Erythroblast (primary cell): ENCODE measurements at regions not wholly inside any gene's neighbourhood (a gene's known extent, or its start where the extent isn't known, plus 50 kb on each side); places are given as distances from the start of the nearest gene placed in this dataset.

Experiments used
- DNase-seq, 2 experiments: peaks; one replicate each; lab custom pipeline; 2025; lab: John Stamatoyannopoulos, UW
- GATA1 ChIP-seq: IDR thresholded peaks from 2 replicates; pipeline ENCODE4 v1.6.1; 2011; ENCODE audit warnings: low read depth, mild to moderate bottlenecking, control low read depth, low read length, moderate library complexity
- POLR2A ChIP-seq: IDR thresholded peaks from 2 replicates; pipeline ENCODE4 v1.6.1; 2011; ENCODE audit warnings: mild to moderate bottlenecking, low read length

DNA sequence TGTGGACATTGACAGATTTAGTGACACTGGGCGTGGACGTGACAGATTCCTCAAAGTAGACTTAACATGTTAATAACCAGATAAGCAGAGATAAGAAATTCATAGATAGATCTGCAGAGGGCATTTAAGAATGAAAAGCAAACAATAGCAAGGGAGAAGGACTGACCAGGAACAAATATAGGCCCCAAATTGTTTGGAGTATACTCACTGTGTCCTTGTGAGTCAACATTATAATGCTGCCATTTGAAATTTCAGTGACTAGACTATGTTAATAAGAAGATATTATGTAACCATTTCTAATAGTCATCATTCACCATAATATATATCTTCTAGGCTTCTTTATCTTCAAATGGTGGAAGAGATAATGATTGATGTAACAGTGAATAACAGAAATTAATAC lies 78.1 kb upstream of the SLC38A11 start:
- no peak for TF ChIP-seq GATA1
- TF ChIP-seq POLR2A, result no peak
- no peak for DNase-seq

DNA sequence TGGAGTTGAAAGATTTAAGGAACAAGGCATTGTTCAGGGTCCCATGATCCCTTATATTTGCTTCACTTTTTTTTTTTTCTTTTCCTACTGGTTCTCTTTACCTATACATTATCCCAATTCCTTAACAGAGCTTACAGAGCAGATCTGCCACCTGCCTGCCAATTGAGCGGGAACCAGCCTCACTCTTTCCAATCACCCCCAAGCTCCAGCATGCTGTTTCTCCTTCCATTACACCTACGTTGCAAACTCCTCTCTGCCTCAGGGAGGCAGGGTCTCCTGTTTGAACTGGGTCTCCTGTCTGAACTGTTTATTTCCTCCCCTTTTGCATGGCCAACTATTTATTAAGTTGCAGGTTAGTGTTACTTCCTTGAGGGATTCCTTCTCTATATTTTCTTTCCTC lies 77.2 kb upstream of the SLC38A11 start:
- TF ChIP-seq POLR2A, result no peak
- no peak for TF ChIP-seq GATA1
- DNase-seq, result no peak

DNA sequence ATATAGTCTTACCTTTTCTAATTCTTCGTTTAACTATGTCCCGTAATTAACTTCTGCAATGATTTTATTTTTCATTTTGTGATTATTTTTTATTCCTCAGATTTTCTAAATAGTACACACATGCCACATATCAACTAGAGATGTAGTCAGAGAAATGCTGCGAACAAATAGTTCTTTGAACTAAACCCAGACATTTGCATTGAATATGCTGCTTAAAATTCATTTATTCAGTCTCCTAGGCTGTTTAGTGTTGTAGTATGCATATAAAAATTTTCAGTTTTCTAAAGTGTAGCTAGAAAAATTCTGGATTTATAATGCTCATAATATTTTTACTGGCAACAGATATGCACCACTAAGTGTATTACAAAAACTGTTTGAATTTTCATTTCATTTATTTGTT lies 68.9 kb upstream of the SLC38A11 start:
- TF ChIP-seq POLR2A (no peak), GATA1 (no peak)
- no peak for DNase-seq

DNA sequence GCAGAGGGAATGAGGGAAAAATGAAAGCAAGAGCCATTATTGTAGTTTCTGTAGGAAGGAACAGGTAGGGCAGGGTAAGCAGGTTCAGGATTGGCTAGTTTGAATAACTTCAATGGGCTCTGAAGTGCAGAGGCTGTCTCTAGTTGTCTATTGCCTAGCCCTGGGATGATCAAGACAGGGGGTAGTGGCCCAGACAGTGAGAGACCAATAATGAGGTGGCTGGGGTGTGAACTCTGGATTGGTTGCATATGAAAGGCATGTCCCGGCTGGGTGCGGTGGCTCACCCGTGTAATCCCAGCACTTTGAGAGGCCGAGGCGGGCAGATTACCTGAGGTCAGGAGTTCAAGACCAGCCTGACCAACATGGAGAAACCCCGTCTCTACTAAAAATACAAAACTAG lies 67.5 kb upstream of the SLC38A11 start:
- no peak for DNase-seq

DNA sequence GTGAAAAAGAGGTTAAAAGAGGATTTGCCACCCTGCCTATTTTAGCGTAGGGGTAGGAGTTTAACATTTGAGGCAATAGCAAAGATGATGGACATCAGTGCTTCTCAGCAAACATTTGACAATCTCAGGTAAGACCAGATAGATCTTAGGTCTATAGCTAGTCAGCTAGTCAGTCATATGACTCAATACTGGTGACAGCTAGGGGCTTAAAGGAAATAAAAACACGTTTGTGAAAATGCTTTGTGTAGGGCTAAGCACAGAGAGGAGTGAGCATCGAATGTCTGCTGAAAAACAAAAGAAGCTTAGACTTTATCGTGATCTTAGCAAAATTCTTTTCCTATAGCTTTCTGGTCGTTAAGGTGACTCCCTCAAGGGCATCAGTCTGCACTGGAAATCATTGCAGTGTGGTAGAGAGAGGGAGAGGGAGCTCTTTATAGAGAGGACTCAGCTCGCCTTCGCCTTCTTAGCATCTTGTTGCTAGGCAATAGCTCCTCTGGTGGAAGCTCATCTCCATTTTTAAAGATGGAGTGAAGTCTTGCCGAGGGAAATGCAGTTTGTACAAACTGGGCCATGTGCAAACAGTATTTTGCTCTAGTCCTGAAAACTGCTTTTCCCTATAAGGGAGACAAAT lies 62.8 kb upstream of the SLC38A11 start:
- DNase-seq, result no peak
- TF ChIP-seq POLR2A (no peak), GATA1 (no peak)

More for the DNA sequence above, 67.5 kb upstream of the SLC38A11 start:
- TF ChIP-seq GATA1 (no peak), POLR2A (no peak)

DNA sequence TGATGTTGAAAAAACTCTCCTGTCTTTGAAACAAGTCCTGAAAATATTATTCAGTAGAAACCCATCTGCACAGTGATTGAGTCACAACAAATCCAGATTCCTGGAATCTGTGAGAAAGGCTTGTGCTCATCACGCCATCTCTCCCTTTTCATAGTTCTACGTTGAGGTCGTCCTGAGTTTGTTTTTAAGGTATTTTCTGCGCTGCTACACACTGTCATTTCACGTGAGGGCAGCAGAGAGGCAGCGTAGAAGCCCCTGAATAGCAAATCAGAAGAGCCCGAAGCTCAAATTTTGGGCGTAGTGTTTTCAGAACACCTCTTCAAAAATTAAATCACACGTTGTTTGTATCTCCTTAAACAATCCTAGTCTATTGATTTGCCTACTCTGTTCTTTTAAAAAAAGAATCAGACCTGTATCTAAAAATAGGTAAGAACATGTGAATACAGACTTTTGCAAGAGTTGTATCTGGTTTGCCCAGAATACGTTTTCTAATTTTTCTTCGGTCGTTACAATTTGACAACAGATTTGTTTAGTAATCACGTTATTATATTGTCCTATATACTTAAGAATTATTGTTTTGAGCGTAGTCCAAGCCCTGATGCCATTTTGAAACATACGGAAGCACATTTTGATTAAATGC lies 61.6 kb upstream of the SLC38A11 start:
- TF ChIP-seq GATA1 (no peak), POLR2A (no peak)
- peak; percentile 38 to 47 for DNase-seq

DNA sequence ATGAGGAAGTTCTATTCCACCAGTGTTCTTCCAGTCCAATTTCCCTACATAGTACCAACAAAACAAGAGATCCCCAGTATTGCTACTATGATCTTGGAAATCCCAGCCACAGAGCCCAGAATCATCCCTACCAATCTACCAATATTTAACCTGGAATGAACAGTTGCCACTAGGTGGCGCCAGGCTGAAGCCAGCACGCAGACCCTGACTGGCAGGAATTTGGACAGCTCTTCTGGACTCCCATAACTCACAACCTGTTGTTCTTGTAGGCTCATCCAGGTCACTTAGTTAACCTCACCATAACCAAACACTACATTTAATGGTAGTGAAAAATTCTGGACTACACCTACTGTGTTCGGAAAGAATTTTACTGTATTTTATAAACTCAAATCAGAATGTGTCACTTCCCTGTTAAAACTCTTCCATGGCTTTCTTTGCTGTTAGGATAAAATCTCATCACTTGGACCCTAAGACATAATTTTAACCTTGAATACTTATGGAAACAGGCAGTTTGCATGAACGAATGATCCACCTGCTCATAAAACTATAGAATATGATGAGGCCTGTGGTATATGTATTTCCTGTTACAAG lies 59.8 kb upstream of the SLC38A11 start:
- TF ChIP-seq POLR2A (no peak), GATA1 (no peak)
- DNase-seq, result peak; percentile 74 to 82

DNA sequence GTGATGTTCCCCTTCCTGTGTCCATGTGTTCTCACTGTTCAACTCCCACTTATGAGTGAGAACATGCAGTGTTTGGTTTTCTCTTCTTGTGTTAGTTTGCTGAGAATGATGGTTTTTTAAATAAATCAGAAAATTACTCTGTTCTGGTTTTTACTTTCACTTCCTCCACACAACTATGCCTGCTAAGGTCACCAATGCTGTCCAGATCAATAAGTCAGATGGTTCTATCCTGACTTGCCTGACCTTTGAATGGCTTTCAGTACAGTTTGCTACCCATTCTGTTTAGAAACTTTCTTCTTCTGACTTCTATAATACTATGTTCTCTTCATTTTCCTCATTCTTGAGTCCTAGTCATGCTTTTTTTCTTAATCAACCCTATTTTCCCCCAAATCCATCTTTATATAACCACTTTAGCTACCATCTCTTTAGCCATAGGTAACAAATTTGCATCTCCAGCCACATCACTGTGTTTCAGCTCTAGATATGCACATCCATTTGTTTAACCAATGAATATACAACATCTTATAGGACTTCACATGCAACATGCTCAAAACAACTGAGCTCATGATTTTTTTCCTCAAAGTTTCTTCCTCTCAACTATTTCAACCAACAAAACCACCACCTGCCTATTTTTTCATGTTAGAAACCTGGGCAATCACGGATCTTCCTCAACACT lies 58.8 kb upstream of the SLC38A11 start:
- DNase-seq, result no peak
- TF ChIP-seq GATA1 (no peak), POLR2A (no peak)

DNA sequence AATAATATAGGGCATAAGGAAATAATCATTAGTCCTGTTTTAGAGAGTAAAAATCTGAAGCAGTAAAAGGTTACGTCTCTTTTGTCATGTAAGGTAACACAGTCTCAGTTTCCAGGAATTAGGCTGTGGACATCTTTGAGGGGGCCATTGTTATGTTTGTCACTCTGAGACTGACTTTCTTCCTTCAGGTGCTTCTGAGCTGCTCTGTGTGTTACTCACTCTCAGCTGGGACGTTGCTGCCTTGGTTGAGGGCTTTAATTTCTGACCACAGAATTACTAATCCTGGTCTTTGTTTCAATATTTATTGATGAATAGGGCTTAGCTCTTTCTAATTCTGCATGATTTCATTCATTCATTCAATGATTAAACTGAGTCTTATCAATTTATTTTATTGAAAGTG lies 55.9 kb upstream of the SLC38A11 start:
- DNase-seq, result no peak
- no peak for TF ChIP-seq POLR2A

DNA sequence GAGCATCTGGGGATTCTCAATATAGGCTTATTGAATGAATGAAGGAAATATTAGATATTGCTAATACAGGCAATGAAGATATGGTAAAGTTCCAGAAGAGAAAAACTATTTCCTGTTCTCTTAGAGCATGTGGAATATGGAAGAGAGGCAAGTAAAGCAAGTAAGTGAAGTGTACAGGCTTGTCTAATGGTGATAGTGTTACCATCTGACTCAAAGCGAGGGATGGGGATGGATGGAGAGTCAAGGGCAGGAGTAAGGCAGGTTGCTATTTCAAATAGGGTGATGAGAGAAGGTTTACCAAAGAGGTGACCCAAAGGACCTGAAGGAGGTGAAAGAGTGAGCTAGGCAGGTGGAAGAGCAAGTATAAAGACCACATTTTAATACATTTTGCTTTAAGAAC lies 55.2 kb upstream of the SLC38A11 start:
- TF ChIP-seq GATA1 (no peak), POLR2A (no peak)

DNA sequence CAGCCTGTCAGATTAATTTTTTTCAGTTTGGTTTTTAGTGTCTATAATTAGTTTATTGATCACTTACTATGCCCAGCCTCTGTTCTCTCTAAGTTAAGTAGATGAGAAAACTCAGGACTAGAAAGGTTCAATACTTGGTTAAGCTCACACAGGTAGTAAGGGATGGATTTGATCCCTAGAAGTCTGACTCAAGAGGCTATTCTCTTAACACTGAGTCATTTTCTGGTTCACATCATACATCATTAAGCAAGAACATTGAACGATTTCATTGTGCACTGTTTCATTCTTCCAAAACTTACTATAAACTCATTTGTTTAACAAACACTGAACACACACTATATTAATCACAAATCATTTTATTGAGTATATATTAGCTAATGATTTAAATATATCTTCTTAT lies 54.1 kb upstream of the SLC38A11 start:
- TF ChIP-seq POLR2A (no peak), GATA1 (no peak)
- DNase-seq, result no peak

More for the DNA sequence above, 55.2 kb upstream of the SLC38A11 start:
- DNase-seq, result no peak

DNA sequence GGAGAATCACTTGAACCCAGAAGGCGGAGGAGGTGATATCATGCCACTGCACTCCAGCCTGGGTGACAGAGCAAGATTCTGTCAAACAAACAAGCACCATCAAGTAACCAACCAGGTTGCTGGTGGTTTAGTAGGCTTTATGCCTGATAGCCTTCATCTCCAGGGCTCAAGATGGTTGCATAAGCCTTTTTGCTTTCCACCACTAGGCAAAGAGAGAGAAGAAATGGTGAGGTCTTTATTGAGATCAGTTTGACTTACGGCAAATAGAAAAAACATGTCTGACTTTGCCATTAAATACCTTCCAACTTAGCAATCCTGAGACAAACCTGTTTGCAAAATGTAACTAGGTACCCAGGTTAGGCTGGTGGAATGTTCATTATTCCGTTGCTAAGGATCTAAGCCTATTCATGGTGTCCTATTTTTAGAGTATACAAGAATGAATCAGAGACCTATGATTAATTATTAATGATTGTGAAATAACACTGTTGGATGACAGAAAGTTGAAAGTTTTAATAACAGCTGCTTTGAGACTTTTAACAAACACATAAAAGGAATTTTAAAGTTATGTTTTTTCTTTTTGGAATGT lies 53.5 kb upstream of the SLC38A11 start:
- TF ChIP-seq GATA1, result no peak
- no peak for DNase-seq

DNA sequence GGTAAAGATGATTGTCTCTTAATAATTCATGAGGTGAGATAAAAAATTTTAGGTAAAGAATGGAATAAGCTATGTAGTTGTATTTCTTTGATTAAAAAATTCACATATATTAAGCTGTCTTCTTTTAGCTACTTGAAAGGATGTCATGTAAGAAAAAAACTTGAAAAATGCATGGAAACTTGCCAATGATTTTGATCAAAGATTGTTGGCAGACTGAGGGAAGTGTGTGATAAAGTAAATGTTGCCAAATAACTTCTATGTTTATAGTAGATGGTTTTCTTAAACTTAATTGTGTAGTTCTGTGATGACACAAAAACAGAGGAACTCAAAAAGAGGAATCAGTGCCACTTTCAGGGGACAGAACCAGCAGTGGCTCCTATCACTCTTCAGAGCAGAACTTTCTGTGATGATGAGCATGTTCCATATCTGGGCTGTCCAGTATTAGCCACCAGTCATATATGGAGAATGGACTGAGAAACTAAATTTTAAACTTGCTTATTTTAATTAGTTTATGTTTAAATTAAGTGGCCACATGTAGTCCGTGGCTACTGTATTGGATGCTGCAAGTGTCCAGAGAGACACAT lies 51.9 kb upstream of the SLC38A11 start:
- DNase-seq, result no peak

More for the DNA sequence above, 51.9 kb upstream of the SLC38A11 start:
- no peak for TF ChIP-seq GATA1
- TF ChIP-seq POLR2A, result no peak
